ENCODE measurements at regions not wholly inside any gene's neighbourhood (a gene's known extent, or its start where the extent isn't known, plus 50 kb on each side); places are given as distances from the start of the nearest gene placed in this dataset.

GRCh38 chr4:133741766-133742165, 459.8 kb downstream of the PABPC4L start:
- ChIA-PET POLR2A (no interaction called here), CTCF (no interaction called here)
- Histone ChIP-seq H3K27me3 (ENCODE audit: control insufficient read depth, insufficient read depth, low read length) (no peaks in the 10 kb centered on the region), H3K4me3 (ENCODE audit: low read depth, low read length) (no peak overlapping the region), H3K36me3 (ENCODE audit: control insufficient read depth, insufficient read depth, low read length) (no peaks in the 10 kb centered on the region)
- DNase-seq (ENCODE audit: low read depth) = no peak
- no peak for TF ChIP-seq CTCF (IDR thresholded peaks at IDR 0.05; ENCODE audit: insufficient read depth, low read depth, low read length)

GRCh38 chr4:133720001-133720400, 481.6 kb downstream of the PABPC4L start:
- CTCF ChIA-PET = no interaction called here
- POLR2A ChIA-PET = no interaction called here
- DNase-seq (ENCODE audit: low read depth) = no peak
- TF ChIP-seq CTCF (IDR thresholded peaks at IDR 0.05; ENCODE audit: insufficient read depth, low read depth, low read length) = no peak
- H3K36me3 ChIP-seq (ENCODE audit: control insufficient read depth, insufficient read depth, low read length) = no peaks in the 10 kb centered on the region
- H3K4me3 ChIP-seq (ENCODE audit: low read depth, low read length) = no peak overlapping the region
- H3K27me3 ChIP-seq (ENCODE audit: control insufficient read depth, insufficient read depth, low read length) = no peaks in the 10 kb centered on the region

GRCh38 chr4:133719098-133719497, 482.5 kb downstream of the PABPC4L start:
- POLR2A ChIA-PET = no interaction called here
- CTCF ChIA-PET = no interaction called here
- no peak for TF ChIP-seq CTCF (IDR thresholded peaks at IDR 0.05; ENCODE audit: insufficient read depth, low read depth, low read length)
- no peak for DNase-seq (ENCODE audit: low read depth)
- Histone ChIP-seq H3K27me3 (ENCODE audit: control insufficient read depth, insufficient read depth, low read length) (no peaks in the 10 kb centered on the region), H3K4me3 (ENCODE audit: low read depth, low read length) (no peak overlapping the region), H3K36me3 (ENCODE audit: control insufficient read depth, insufficient read depth, low read length) (no peaks in the 10 kb centered on the region)

GRCh38 chr4:133714211-133714610, 487.4 kb downstream of the PABPC4L start:
- CTCF ChIA-PET = no interaction called here
- no peak overlapping the region for H3K4me3 ChIP-seq (ENCODE audit: low read depth, low read length)
- no peak for TF ChIP-seq CTCF (IDR thresholded peaks at IDR 0.05; ENCODE audit: insufficient read depth, low read depth, low read length)
- no peaks in the 10 kb centered on the region for H3K36me3 ChIP-seq (ENCODE audit: control insufficient read depth, insufficient read depth, low read length)
- no peaks in the 10 kb centered on the region for H3K27me3 ChIP-seq (ENCODE audit: control insufficient read depth, insufficient read depth, low read length)
- no peak for DNase-seq (ENCODE audit: low read depth)
- POLR2A ChIA-PET = no interaction called here

- Histone ChIP-seq H3K27me3 (ENCODE audit: control insufficient read depth, insufficient read depth, low read length) (no peaks in the 10 kb centered on the region), H3K36me3 (ENCODE audit: control insufficient read depth, insufficient read depth, low read length) (no peaks in the 10 kb centered on the region), H3K4me3 (ENCODE audit: low read depth, low read length) (no peak overlapping the region)
- ChIA-PET POLR2A (no interaction called here), CTCF (no interaction called here)
- DNase-seq (ENCODE audit: low read depth) = no peak
- TF ChIP-seq CTCF (IDR thresholded peaks at IDR 0.05; ENCODE audit: insufficient read depth, low read depth, low read length) = no peak
Observed at GRCh38 chr4:133713340-133713739, 488.2 kb downstream of the PABPC4L start.
